HEK293 (cell line): ENCODE measurements at regions not wholly inside any gene's neighbourhood (a gene's known extent, or its start where the extent isn't known, plus 50 kb on each side); places are given as distances from the start of the nearest gene placed in this dataset.

Experiments used
- EGR2 ChIP-seq: fragments of 450-650 bp; formaldehyde crosslinking; IDR thresholded peaks from 2 replicates; pipeline ENCODE4 v1.5.1; 2016; ENCODE audit warnings: low read depth, missing biosample characterization, missing genetic modification characterization
- TCF7L2 ChIP-seq: IDR thresholded peaks from 2 replicates; pipeline ENCODE4 v1.6.1; 2011; ENCODE audit warnings: low read depth, mild to moderate bottlenecking, inconsistent platforms, low read length, moderate library complexity, borderline replicate concordance
- YY1 ChIP-seq: fragments of 450-650 bp; formaldehyde crosslinking; IDR thresholded peaks from 2 replicates; pipeline ENCODE4 v1.5.1; 2018; ENCODE audit warnings: missing biosample characterization, missing genetic modification characterization
- ZNF350 ChIP-seq: fragments of 450-650 bp; formaldehyde crosslinking; IDR thresholded peaks from 2 replicates; pipeline ENCODE4 v1.5.0; 2017; ENCODE audit warnings: missing biosample characterization, mild to moderate bottlenecking, missing genetic modification characterization
- ZNF777 ChIP-seq: fragments of 450-650 bp; formaldehyde crosslinking; IDR thresholded peaks from 2 replicates; pipeline ENCODE4 v1.5.1; 2017; ENCODE audit warnings: missing biosample characterization, missing genetic modification characterization, borderline replicate concordance
- TF ChIP-seq, protein P1 (sequence below): fragments of 450-650 bp; formaldehyde crosslinking; IDR thresholded peaks from 2 replicates; pipeline ENCODE4 v1.5.1; 2016; ENCODE audit warnings: missing biosample characterization, missing genetic modification characterization, low read depth
- TF ChIP-seq, protein P2 (sequence below): fragments of 450-650 bp; formaldehyde crosslinking; IDR thresholded peaks from 2 replicates; pipeline ENCODE4 v1.5.1; 2016; ENCODE audit warnings: missing biosample characterization, missing genetic modification characterization
- TF ChIP-seq, protein P3 (sequence below): fragments of 450-650 bp; formaldehyde crosslinking; IDR thresholded peaks from 2 replicates; pipeline ENCODE4 v1.5.1; 2016; ENCODE audit warnings: missing biosample characterization, missing genetic modification characterization
- TF ChIP-seq, protein P4 (sequence below): fragments of 450-650 bp; formaldehyde crosslinking; IDR thresholded peaks from 2 replicates; pipeline ENCODE4 v1.5.1; 2017; ENCODE audit warnings: missing biosample characterization, missing genetic modification characterization
- TF ChIP-seq, protein P5 (sequence below): sonication (generic); formaldehyde crosslinking; IDR thresholded peaks from 2 replicates; pipeline ENCODE4 v1.8.1; 2022; ENCODE audit warnings: mild to moderate bottlenecking, moderate library complexity, missing genetic modification reagents
- TF ChIP-seq, protein P6 (sequence below): fragments of 450-650 bp; formaldehyde crosslinking; IDR thresholded peaks from 2 replicates; pipeline ENCODE4 v1.5.1; 2016; ENCODE audit warnings: missing biosample characterization, missing genetic modification characterization
- TF ChIP-seq, protein P7 (sequence below): fragments of 450-650 bp; formaldehyde crosslinking; IDR thresholded peaks from 2 replicates; pipeline ENCODE4 v1.5.1; 2016; ENCODE audit warnings: missing biosample characterization, missing genetic modification characterization
- TF ChIP-seq, protein P8 (sequence below): fragments of 450-650 bp; formaldehyde crosslinking; IDR thresholded peaks from 2 replicates; pipeline ENCODE4 v1.5.1; 2016; ENCODE audit warnings: missing biosample characterization, missing genetic modification characterization

DNA sequence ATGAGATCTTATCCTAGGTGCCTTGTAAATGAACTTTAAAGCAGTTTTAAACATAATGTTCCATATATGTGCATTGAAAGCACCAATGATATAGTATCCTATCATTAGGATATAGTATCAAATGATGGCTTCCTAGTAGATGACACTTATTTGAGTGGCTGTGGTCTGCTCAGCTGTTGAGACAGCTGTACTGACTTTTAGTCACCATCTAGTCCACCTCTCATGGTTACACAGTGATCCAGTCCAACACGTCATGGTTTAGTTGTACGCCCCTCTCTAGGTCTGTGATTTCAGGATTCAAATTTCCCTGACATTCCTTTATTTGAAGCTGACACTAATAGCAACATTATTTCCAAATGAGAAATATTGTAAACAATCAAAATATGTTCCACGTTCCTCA is 127.3 kb upstream of the TUT7 start:
- no peak for TF ChIP-seq EGR2 (tag by site-specific recombination)
- TF ChIP-seq, protein P1, sequence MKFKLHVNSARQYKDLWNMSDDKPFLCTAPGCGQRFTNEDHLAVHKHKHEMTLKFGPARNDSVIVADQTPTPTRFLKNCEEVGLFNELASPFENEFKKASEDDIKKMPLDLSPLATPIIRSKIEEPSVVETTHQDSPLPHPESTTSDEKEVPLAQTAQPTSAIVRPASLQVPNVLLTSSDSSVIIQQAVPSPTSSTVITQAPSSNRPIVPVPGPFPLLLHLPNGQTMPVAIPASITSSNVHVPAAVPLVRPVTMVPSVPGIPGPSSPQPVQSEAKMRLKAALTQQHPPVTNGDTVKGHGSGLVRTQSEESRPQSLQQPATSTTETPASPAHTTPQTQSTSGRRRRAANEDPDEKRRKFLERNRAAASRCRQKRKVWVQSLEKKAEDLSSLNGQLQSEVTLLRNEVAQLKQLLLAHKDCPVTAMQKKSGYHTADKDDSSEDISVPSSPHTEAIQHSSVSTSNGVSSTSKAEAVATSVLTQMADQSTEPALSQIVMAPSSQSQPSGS (tag by site-specific recombination), result no peak
- no peak for TF ChIP-seq ZNF350 (tag by site-specific recombination)
- TF ChIP-seq, protein P2, sequence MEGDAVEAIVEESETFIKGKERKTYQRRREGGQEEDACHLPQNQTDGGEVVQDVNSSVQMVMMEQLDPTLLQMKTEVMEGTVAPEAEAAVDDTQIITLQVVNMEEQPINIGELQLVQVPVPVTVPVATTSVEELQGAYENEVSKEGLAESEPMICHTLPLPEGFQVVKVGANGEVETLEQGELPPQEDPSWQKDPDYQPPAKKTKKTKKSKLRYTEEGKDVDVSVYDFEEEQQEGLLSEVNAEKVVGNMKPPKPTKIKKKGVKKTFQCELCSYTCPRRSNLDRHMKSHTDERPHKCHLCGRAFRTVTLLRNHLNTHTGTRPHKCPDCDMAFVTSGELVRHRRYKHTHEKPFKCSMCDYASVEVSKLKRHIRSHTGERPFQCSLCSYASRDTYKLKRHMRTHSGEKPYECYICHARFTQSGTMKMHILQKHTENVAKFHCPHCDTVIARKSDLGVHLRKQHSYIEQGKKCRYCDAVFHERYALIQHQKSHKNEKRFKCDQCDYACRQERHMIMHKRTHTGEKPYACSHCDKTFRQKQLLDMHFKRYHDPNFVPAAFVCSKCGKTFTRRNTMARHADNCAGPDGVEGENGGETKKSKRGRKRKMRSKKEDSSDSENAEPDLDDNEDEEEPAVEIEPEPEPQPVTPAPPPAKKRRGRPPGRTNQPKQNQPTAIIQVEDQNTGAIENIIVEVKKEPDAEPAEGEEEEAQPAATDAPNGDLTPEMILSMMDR (tag by site-specific recombination), result no peak
- TF ChIP-seq, protein P3, sequence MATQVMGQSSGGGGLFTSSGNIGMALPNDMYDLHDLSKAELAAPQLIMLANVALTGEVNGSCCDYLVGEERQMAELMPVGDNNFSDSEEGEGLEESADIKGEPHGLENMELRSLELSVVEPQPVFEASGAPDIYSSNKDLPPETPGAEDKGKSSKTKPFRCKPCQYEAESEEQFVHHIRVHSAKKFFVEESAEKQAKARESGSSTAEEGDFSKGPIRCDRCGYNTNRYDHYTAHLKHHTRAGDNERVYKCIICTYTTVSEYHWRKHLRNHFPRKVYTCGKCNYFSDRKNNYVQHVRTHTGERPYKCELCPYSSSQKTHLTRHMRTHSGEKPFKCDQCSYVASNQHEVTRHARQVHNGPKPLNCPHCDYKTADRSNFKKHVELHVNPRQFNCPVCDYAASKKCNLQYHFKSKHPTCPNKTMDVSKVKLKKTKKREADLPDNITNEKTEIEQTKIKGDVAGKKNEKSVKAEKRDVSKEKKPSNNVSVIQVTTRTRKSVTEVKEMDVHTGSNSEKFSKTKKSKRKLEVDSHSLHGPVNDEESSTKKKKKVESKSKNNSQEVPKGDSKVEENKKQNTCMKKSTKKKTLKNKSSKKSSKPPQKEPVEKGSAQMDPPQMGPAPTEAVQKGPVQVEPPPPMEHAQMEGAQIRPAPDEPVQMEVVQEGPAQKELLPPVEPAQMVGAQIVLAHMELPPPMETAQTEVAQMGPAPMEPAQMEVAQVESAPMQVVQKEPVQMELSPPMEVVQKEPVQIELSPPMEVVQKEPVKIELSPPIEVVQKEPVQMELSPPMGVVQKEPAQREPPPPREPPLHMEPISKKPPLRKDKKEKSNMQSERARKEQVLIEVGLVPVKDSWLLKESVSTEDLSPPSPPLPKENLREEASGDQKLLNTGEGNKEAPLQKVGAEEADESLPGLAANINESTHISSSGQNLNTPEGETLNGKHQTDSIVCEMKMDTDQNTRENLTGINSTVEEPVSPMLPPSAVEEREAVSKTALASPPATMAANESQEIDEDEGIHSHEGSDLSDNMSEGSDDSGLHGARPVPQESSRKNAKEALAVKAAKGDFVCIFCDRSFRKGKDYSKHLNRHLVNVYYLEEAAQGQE (tag by site-specific recombination), result no peak
- TF ChIP-seq, protein P4, sequence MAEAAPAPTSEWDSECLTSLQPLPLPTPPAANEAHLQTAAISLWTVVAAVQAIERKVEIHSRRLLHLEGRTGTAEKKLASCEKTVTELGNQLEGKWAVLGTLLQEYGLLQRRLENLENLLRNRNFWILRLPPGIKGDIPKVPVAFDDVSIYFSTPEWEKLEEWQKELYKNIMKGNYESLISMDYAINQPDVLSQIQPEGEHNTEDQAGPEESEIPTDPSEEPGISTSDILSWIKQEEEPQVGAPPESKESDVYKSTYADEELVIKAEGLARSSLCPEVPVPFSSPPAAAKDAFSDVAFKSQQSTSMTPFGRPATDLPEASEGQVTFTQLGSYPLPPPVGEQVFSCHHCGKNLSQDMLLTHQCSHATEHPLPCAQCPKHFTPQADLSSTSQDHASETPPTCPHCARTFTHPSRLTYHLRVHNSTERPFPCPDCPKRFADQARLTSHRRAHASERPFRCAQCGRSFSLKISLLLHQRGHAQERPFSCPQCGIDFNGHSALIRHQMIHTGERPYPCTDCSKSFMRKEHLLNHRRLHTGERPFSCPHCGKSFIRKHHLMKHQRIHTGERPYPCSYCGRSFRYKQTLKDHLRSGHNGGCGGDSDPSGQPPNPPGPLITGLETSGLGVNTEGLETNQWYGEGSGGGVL (tag by site-specific recombination), result no peak
- TF ChIP-seq, protein P5, sequence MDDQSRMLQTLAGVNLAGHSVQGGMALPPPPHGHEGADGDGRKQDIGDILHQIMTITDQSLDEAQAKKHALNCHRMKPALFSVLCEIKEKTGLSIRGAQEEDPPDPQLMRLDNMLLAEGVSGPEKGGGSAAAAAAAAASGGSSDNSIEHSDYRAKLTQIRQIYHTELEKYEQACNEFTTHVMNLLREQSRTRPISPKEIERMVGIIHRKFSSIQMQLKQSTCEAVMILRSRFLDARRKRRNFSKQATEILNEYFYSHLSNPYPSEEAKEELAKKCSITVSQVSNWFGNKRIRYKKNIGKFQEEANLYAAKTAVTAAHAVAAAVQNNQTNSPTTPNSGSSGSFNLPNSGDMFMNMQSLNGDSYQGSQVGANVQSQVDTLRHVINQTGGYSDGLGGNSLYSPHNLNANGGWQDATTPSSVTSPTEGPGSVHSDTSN, result no peak
- TF ChIP-seq, protein P6, sequence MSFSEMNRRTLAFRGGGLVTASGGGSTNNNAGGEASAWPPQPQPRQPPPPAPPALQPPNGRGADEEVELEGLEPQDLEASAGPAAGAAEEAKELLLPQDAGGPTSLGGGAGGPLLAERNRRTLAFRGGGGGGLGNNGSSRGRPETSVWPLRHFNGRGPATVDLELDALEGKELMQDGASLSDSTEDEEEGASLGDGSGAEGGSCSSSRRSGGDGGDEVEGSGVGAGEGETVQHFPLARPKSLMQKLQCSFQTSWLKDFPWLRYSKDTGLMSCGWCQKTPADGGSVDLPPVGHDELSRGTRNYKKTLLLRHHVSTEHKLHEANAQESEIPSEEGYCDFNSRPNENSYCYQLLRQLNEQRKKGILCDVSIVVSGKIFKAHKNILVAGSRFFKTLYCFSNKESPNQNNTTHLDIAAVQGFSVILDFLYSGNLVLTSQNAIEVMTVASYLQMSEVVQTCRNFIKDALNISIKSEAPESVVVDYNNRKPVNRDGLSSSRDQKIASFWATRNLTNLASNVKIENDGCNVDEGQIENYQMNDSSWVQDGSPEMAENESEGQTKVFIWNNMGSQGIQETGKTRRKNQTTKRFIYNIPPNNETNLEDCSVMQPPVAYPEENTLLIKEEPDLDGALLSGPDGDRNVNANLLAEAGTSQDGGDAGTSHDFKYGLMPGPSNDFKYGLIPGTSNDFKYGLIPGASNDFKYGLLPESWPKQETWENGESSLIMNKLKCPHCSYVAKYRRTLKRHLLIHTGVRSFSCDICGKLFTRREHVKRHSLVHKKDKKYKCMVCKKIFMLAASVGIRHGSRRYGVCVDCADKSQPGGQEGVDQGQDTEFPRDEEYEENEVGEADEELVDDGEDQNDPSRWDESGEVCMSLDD (tag by site-specific recombination), result no peak
- TF ChIP-seq, protein P7, sequence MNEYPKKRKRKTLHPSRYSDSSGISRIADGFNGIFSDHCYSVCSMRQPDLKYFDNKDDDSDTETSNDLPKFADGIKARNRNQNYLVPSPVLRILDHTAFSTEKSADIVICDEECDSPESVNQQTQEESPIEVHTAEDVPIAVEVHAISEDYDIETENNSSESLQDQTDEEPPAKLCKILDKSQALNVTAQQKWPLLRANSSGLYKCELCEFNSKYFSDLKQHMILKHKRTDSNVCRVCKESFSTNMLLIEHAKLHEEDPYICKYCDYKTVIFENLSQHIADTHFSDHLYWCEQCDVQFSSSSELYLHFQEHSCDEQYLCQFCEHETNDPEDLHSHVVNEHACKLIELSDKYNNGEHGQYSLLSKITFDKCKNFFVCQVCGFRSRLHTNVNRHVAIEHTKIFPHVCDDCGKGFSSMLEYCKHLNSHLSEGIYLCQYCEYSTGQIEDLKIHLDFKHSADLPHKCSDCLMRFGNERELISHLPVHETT (tag by site-specific recombination), result no peak
- TF ChIP-seq ZNF777 (tag by site-specific recombination), result no peak
- TF ChIP-seq YY1 (tag by site-specific recombination), result no peak
- TF ChIP-seq, protein P8, sequence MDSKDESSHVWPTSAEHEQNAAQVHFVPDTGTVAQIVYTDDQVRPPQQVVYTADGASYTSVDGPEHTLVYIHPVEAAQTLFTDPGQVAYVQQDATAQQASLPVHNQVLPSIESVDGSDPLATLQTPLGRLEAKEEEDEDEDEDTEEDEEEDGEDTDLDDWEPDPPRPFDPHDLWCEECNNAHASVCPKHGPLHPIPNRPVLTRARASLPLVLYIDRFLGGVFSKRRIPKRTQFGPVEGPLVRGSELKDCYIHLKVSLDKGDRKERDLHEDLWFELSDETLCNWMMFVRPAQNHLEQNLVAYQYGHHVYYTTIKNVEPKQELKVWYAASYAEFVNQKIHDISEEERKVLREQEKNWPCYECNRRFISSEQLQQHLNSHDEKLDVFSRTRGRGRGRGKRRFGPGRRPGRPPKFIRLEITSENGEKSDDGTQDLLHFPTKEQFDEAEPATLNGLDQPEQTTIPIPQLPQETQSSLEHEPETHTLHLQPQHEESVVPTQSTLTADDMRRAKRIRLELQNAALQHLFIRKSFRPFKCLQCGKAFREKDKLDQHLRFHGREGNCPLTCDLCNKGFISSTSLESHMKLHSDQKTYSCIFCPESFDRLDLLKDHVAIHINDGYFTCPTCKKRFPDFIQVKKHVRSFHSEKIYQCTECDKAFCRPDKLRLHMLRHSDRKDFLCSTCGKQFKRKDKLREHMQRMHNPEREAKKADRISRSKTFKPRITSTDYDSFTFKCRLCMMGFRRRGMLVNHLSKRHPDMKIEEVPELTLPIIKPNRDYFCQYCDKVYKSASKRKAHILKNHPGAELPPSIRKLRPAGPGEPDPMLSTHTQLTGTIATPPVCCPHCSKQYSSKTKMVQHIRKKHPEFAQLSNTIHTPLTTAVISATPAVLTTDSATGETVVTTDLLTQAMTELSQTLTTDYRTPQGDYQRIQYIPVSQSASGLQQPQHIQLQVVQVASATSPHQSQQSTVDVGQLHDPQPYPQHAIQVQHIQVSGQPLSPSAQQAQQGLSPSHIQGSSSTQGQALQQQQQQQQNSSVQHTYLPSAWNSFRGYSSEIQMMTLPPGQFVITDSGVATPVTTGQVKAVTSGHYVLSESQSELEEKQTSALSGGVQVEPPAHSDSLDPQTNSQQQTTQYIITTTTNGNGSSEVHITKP (tag by site-specific recombination), result no peak
- no peak for TF ChIP-seq TCF7L2
